AG08396 (cell line): ENCODE measurements at regions not wholly inside any gene's neighbourhood (a gene's known extent, or its start where the extent isn't known, plus 50 kb on each side); places are given as distances from the start of the nearest gene placed in this dataset.
"Not testable (repeated sequence)": the region's sequence is repeated elsewhere in the genome, so short reads cannot be mapped to it uniquely, and the experiment has no call there.

Source experiments
- DNase-seq: peaks from one replicate; pipeline ENCODE4 v3.0.0; 2012; ENCODE audit warnings: low spot score, mixed read lengths

DNA sequence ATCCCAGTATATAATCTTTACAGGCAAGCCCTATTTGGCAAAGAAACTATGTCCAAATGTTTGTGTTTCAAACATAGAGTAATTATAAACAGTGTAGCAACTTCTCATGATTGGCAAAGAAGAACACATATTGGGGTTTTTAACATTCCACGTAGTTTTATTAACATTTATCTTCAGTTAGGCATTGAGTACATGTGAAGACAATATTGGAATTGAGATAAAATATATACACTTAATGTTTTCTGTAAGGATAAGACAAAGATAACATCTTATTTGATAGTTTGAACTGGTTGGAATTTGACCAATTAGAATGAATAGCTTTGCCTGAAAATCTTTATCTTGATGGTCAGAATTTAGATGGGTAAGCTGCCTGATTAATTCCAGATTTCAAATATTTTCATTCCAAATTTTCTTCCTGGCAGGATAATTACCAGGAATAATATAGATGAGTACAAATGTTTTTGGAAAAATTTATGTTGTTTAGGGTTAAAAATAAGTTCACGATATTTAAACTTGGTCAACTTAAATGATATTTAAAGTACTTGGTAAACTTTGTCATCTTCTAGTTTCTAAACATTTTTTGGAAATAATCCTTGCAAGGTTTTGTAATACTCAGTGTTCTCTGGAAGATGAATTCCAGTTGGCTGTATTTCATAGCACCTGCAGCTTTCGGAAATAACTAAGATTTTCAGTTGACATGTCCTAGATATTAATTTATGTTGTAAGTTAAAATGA, 536.5 kb upstream of the SPRY2 start:
- DNase-seq = no peak

DNA sequence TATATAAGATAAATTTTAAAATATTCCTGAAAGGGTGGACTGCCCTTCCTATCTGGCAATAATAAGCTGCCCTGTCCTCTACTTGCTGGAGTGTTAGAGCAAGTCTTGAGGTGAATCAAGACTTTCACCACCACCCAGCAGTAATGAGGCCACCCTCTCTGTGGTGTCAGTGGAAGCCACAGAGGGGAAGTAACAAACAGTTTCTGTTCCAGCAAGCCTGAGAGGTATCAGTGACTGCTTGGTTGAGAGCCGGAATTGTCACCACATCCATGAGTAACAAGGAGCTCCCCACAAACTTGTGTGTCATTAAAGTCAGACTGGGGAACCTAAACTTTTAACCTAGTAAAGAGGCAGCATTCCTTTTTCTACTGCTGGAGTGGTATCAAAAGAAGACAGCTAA, 532.7 kb upstream of the SPRY2 start:
- no peak for DNase-seq

DNA sequence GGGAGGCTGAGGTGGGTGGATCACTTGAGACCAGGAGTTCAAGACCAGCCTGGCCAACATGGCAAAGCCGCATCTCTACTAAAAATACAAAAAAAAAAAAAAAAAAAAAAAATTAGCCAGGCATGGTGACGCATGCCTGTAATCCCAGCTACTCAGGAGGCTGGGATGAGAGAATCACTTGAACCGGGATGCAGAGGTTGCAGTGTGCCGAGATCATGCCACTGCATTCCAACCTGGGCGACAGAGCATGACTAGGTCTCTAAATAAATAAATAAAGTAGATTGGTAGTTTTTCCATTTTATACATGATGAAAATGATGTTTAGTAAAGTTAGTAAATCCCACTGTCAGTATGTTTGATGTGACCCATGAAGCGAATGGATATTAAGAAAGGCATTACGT, 531.0 kb upstream of the SPRY2 start:
- DNase-seq = not testable (repeated sequence)

DNA sequence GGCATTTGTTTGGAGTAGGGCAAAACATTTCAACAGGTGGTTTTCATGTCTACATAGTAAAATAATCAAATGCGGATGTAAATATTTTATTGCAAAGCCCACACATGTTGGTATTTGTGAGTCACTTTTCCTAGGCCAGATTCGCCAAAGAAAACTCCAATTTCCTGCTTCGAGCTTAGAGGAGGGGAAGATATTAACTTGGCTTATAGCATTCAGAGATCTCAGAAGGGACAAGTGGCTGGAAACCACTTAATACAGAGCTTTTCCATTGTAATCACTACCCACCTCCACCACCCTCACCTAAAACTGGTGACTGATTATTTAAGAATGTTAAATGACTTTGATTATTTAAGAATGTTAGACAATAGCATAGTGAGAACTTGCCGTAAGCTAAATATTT, 530.6 kb upstream of the SPRY2 start:
- no peak for DNase-seq

DNA sequence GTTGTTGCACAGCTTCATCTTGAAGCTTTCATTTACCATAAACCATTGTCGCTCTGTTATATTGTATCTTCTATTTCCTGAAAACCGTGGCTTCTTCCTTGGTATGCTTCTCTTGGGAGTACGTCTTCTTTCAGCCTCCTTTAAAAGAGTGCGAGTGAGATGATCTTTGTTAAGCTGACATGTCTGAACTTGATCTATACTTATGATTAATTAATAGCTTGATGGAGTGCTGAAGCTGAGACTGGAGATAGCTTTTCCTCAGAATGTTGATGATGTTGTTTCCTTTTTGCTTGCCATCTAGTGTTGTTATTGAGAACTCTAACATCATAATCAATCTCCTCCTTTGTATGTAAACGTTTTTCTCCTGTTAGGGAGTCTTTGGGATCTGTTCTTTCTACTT, 529.3 kb upstream of the SPRY2 start:
- DNase-seq = no peak

DNA sequence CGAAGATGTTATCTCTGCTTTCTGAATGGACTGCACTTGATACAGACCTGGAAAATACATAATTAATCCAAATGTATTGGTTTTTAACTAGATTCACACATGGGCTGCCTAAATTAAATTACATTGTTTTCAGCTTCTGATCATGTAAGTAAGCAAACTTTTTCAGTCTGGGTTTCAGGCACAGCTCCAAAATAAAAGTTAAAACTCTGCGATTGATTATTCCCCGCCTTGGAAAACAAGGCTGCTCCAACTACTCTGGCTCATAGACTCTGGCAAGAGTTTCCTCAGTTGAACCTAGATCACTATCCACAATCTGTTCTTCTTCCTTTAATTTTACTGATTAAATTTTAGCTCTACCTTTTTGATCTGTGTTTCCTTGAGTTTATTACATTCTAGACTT, 526.0 kb upstream of the SPRY2 start:
- no peak for DNase-seq

DNA sequence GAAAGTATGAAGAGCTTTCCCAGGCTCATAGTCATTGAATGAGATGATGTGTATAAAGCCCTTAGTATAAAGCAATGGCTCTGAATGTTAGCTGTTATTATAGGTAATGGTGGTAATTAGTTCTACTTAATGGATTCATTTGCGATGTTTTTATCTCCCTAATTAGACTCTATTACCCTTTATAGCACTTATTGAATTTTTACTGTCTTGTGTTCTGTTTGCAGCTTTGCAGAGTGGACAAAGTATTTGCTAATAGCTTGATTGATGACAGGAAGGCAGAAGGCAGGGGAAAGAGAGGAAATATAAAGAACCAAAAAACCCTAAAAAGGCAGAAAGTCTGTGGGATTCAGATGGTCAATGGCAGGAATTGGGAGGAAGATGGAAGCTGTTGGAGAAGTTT, 524.4 kb upstream of the SPRY2 start:
- DNase-seq = no peak

DNA sequence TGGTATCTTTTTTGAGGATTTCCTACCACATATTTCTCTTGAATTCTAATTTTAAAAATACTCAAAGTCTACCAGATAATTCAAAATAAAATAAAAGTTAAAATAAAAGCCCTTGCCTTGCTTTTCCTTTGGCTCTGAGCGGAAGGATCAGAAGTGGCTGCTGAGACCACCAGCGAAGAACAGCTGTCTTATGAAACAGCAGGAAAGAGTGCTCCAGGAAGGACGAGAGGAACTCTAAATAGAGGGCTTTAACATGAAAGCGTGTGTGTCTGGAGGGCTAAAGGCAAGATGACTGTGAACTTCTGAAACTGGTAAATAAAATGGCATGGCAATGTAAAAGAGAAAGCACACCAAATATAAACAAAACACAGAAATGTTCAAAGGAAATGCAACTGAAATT, 521.5 kb upstream of the SPRY2 start:
- no peak for DNase-seq

DNA sequence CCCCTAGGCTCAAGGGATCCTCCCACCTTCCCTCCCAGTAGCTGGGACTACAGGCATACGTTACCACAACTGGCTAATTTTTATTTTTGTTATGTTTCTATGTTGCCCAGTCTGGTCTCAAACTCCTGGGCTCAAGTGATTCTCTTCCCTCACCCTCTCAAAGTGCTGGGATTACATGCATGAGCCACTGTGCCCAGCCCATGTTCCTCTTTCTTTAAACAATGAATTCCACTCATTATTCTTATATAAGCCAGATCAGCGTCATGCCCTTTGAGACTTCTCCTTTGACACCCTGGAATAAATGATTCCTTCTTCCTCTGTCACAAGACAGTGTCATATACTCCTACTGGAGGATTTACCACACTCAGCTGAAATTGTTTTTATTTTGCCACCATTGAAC, 519.9 kb upstream of the SPRY2 start:
- no peak for DNase-seq

DNA sequence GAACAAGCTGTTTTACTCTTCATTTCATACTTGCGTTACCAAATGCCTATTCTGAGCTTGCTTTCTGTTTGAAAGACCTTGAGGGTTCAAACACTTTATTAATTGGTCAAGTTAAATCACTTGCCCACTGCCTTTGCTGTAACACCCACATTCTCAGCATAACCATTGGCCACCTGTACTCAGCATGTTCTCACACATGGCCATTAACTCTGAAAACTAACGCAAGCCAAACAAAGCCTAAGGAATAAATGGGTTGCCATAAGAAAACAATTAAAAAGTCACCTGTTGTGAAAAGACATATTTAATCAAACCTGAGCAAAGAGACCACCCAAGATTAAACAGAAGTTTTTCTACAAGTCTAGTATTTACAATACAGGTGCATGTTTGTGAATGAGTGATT, 517.2 kb upstream of the SPRY2 start:
- DNase-seq = no peak

DNA sequence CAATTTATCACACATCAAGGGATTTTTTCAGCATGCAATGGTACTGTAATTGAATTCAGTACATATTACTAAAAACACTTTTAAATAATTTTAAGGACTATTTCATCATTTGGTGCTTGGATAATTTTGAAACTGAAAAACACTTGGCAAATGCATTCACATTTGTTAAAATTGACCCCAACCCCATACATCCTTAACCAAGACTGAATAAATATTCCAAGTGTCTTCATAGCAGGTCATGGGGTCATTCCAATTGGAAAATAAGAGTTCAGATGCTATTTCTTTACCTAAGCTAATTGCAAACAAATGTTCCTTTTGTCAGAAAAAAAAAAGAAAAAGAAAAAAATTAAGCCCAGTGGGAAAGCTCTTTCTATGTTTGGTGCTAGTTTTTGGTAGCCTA, 516.4 kb upstream of the SPRY2 start:
- no peak for DNase-seq

DNA sequence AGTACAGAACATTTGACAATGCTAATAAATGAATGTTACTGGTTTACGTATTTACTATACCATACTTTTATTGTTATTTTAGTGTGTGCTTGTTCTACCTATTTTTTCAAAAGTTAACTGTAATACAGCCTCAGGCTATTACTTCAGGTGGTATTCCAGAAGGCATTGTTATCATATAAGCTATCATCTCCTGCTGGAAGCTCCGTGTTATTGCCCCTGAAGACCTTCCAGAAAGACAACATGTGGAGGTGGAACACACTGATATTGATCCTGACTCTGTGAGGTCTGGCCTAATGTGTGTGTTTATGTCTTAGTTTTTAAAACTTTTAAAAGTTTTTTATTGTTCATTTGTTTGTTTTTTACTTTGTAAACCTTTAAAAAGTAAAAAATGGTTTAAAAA, 509.8 kb upstream of the SPRY2 start:
- no peak for DNase-seq

DNA sequence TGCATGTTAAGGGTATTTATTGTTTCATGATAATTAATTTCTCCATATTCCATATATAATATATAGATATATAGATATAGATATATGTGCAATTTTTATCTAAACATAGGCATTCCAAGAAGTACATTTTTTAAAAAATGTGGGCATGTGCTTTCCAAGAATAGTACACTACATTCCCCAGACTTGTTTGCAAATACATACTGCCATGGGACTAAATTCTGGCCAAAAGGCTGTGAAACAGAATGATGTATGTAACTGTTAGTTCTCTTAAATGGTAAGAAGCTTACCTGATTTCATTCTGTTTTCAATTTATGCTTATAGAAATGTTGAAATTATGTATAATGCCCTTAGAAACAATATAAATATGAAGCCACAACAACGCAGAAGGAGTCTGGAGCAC, 503.2 kb upstream of the SPRY2 start:
- DNase-seq = no peak

DNA sequence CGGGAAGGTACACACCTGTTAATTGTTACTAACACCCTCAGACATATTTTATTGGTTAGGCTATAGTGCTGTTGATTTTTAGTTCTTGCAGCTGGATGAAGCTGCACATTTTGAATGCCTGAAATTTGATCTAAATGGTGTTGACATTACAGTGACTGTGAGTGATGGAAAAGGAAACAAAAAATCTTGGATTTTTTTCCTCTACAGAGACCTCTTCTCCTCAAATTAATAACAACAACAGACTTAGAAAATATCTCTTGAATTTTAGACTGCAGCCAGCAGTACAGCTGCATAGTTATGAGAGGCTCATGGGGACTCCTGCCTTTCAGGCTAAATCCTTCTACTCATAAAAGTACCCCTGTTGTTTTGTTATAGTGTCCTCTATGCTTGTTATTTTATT, 500.5 kb upstream of the SPRY2 start:
- no peak for DNase-seq

DNA sequence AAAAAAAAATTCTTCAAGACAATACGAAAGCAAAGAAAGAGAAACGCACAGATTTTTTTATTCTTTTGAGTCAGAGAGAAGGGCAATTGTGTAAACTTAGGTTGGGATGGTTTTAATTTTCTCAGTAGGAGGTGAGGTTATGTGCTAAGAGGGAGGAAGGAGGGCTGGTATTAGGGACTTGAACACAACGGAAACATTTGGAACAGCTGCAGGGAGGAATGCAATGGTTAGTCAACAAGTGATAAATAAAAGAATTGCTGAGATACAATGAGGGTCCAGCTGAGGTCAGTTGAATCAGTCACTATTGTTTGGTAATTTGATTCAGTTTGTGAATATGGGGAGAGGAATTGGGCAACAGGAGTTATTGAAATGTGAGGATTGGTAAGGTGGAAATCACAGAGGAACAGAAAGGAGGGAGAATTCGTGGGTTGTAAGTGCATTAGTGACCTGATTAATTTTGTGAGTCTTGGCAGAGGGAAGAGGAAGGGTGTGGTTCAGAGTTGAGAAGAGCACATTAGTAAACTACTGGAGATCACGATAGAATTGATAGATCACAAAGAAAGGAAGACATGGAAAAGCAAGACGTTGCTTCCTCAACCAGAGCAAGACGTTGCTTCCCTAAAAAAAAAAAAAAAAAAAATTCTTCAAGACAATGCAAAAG, 499.5 kb upstream of the SPRY2 start:
- no peak for DNase-seq

DNA sequence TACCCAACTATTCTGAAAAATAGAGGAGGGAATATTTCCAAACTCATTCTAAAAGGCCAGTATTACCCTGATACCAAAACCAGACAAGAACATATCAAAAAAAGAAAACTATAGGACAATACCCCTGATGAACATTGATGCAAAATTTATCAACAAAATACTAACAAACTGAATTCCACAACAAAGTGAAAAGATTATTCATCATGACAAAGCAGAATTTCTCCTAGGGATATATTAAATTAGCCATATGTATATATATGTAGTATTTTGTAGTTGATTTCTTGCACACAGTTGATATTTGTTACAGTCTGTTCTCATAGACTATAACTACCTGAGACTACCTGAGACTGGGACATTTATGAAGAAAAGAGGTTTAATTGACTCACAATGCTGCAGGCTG, 495.0 kb upstream of the SPRY2 start:
- no peak for DNase-seq

DNA sequence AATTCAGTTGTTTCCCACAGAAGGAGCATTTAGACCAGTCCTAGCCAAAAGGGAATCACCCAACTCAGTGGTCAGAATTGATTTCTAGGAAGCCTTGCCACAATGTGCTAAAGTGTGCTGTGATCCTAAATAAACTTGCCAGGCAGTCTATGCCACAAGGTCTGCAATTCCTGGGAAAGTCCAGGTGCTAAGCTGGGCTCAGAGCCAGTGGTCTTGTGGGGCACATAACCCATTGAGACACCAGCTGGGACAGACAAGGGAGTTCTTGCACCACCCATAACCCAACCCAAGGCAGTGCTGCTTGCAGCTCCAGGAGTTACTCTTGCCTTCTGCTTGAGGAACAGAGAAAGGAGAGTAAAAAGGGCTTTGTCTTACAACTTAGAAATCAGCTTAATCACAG, 489.5 kb upstream of the SPRY2 start:
- DNase-seq = no peak

DNA sequence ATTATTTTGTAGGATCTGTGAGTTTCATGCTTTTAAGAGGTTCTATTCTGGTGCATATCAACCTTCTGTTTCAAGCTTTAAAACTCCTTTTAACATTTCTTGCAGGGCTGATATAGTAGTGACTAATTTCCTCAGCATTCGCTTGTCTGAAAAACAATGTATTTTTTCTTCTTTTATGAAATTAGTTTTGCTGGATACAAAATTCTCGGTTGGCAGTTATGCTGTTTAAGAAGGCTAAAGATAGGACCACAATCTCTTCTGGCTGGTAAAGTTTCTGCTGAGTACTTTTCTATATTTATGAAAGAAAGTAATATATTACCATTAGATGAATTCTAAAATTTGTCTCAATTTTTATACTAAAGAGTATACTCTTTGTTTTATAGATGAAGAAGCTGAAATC, 487.8 kb upstream of the SPRY2 start:
- DNase-seq = no peak

DNA sequence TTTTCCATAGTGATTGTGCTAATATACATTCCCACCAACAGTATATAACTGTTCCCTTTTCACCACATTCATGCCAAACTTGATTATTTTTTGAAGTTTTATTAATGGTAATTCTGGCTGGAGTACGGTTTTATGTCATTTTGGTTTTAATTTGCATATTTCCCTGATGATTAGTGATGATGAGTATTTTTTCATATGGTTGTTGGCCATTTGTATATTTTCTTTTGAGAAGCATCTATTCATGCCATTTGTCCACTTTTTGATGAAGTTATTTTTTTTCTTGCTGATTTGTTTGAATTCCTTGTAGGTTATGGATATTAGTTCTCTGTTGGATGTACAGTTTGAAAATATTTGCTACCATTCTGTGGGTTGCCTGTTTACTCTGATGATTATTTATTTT, 484.4 kb upstream of the SPRY2 start:
- DNase-seq = no peak

DNA sequence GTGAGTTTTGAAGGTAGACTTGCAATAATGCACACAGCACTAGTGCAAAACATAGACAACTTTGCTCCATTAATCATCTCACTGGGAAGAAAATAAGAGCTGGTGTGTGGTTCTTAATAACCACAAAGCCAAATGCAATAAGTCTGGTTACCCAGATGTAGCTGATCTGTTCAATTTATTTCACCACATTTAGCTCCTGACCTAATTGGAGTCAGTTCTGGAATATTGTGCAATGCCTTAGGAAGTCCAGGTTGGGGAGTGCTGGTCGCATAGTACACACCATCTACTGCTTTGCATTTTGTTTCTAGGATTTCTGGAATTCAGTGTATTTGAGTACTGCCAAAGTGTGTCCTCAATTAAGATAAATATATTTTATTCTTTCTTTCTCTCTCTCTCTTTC, 483.3 kb upstream of the SPRY2 start:
- DNase-seq = no peak

DNA sequence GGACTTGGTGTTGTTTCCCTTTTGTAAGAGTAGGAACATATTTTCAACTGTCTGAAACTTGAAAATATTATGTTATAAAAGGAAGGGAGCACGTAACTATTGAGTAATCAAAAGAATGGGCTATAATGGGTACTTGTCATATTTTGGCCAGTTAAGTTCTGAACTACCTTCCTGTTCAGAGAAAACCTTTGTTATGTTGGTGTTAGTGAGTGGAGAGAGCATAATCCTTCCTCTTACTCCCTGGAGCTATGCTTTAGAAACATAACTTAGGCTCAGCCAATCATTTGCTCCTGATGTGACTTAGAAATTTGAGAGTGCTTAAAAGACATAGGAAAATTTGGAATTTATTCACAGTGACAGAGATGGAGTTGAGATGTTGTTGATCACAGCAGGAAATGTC, 482.5 kb upstream of the SPRY2 start:
- no peak for DNase-seq

DNA sequence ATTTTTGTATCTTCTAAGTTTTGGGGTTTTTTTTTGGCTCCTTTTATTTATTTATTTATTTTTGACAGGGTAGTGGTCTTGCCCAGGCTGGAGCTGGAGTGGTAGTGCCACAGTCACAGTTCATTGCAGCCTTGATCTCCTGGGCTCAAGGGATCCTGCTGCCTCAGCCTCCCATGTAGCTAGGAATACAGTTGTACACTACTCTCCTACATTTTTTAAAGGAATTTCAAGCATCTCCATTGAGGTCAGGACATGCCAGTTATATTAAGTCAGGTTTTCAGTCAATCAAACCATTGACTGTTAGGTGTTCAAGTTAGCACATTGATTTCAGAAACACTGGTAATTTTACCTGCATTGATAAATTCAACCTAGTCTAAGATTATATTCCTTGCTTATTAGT, 480.5 kb upstream of the SPRY2 start:
- no peak for DNase-seq

DNA sequence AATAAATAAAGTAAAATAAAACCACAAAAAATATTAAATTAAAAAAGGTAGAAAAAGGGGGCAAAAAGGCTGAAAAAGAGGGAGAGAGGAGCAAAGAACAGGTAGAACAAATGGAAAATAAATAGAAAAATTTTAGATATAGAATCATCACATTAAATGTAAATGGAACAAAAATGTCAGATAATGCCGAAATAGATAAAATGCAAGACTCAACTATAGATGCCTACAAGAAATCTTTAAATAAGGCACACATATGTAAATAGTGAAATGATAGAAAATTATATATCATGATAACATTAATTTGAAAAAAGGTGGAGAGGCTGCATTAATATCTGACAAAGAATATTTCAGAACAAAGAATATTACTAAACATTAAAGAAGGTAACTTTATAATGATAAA, 477.1 kb upstream of the SPRY2 start:
- DNase-seq = no peak

DNA sequence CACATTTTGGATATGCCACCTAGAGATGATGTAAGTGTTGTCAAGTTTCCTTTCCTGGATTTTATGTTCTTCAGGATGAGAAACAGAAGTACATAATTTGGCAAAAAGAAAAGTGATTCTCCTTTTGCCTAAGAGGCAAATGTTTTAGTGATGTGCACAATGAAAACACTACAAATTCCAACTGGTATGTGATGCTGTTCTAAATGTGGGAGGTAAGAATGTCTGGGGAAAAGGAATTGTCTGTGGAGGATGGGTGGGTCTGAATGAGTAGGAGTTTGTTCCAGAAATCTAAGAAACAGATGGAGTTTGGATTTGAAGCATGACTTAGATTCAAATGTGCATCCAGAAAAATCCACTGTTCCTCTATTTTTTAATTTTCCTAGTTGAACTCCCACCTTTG, 473.6 kb upstream of the SPRY2 start:
- no peak for DNase-seq
